DND-41 (cell line): ENCODE measurements at regions not wholly inside any gene's neighbourhood (a gene's known extent, or its start where the extent isn't known, plus 50 kb on each side); places are given as distances from the start of the nearest gene placed in this dataset.

Experiments
- ATAC-seq: fragments of 200-7000 bp; cut with Tn5 transposase; 3 replicates; pipeline ENCODE4 v1.9.1; 2021; ENCODE audit warnings: low read depth; ENCODE audit not compliant: insufficient read depth
- DNase-seq: peaks from one replicate; pipeline ENCODE4 v3.0.0-alpha.2; 2020
- H2AFZ ChIP-seq: 2 replicates; pipeline ENCODE4 v1.6.0; 2012; ENCODE audit warnings: low read depth, low read length
- H3K27ac ChIP-seq: 2 replicates; pipeline ENCODE4 v1.5.1; 2012; ENCODE audit warnings: low read length, inconsistent platforms
- H3K27me3 ChIP-seq: fragments of 200-600 bp; sonication (generic); 2 replicates; pipeline ENCODE4 v1.6.0; 2012; ENCODE audit warnings: low read length, mild to moderate bottlenecking, inconsistent platforms; ENCODE audit not compliant: insufficient read depth, poor library complexity
- H3K36me3 ChIP-seq: 2 replicates; pipeline ENCODE4 v1.5.1; 2012; ENCODE audit warnings: low read length, inconsistent platforms; ENCODE audit not compliant: insufficient read depth
- H3K4me1 ChIP-seq: 2 replicates; pipeline ENCODE4 v1.5.1; 2012; ENCODE audit warnings: mild to moderate bottlenecking, low read length; ENCODE audit not compliant: insufficient read depth
- H3K4me2 ChIP-seq: 2 replicates; pipeline ENCODE4 v1.6.0; 2012; ENCODE audit warnings: mild to moderate bottlenecking, moderate library complexity, low read length, inconsistent platforms; ENCODE audit not compliant: insufficient read depth
- H3K4me3 ChIP-seq, 2 experiments: fragments of 200-600 bp in 1 of 2; shearing (Covaris generic) in 1 of 2; 2 replicates each; pipeline ENCODE4 v1.5.1; 2012 to 2016; ENCODE audit warnings: inconsistent platforms in 2 of 2, low read length in 2 of 2, mild to moderate bottlenecking in 2 of 2, low read depth in 1 of 2, moderate library complexity in 1 of 2
- H3K79me2 ChIP-seq: 2 replicates; pipeline ENCODE4 v1.6.0; 2012; ENCODE audit warnings: low read length, inconsistent platforms; ENCODE audit not compliant: insufficient read depth
- H3K9ac ChIP-seq: 2 replicates; pipeline ENCODE4 v1.6.0; 2012; ENCODE audit warnings: low read depth, mild to moderate bottlenecking, inconsistent platforms, low read length, moderate library complexity
- H3K9me3 ChIP-seq: 2 replicates; pipeline ENCODE4 v1.5.1; 2012; ENCODE audit warnings: low read length, moderate library complexity, mild to moderate bottlenecking, inconsistent platforms; ENCODE audit not compliant: insufficient read depth, severe bottlenecking
- H4K20me1 ChIP-seq: 2 replicates; pipeline ENCODE4 v1.6.0; 2012; ENCODE audit warnings: low read length; ENCODE audit not compliant: insufficient read depth
- CTCF ChIP-seq: IDR thresholded peaks from 2 replicates; pipeline ENCODE4 v1.5.1; 2012; ENCODE audit warnings: borderline replicate concordance, low read length, moderate library complexity, mild to moderate bottlenecking; ENCODE audit not compliant: poor library complexity, severe bottlenecking; ENCODE audit errors: extremely low read depth
- EZH2 ChIP-seq: IDR thresholded peaks from 3 replicates; pipeline ENCODE4 v1.6.1; 2012; ENCODE audit warnings: borderline replicate concordance, low read depth, mild to moderate bottlenecking, moderate library complexity, low read length, inconsistent platforms; ENCODE audit not compliant: severe bottlenecking

- H3K9me3 ChIP-seq = no peaks in the 10 kb centered on the region
- H3K4me2 ChIP-seq = no peak overlapping the region
- H3K9ac ChIP-seq = no peak overlapping the region
- no peak overlapping the region for H2AFZ ChIP-seq
- no peaks in the 10 kb centered on the region for H3K79me2 ChIP-seq
- H4K20me1 ChIP-seq = no peaks in the 10 kb centered on the region
- no peak overlapping the region for H3K4me3 ChIP-seq
- no peaks in the 10 kb centered on the region for H3K4me1 ChIP-seq
- H3K27ac ChIP-seq = no peak overlapping the region
- H3K27me3 ChIP-seq = peaks cover 12% of the 10 kb centered on the region
- DNase-seq = no peak
- no peaks in the 10 kb centered on the region for H3K36me3 ChIP-seq
- no peak for ATAC-seq
- TF ChIP-seq EZH2 = no peak
- no peak for TF ChIP-seq CTCF
Observed at GRCh38 chr6:6393069-6393529, 72.6 kb upstream of the F13A1 start.

DNA sequence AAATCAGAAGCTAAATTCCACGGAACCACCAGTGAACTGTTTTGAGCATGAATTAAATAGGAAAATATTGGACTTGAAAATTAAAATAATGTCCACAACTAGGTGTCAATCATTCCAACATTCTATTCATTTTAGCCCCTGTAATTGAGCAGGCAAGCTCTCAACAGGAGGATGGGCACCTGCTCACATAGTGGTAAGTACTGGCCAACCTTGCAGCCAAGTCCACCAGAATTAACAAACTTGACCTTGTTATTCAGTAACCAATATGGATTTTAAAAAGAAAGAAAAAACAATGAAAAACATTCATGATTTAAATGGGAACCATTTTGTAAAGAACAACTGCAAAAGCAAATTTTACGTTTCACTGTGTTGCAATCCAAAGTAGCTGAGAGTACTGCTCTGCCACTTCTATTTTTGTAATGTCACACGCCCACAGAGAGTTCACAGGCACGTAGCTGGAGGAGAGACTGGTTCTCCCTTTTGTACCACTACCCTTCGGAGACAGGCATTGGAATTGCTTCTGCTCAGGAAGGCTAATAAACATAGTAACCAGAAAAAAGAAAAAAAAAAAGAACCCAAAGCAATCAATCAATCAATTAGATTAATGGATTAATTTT lies 75.2 kb upstream of the F13A1 start:
- no peak for ATAC-seq
- Histone ChIP-seq H2AFZ (no peak overlapping the region), H3K4me2 (no peak overlapping the region), H3K9me3 (no peaks in the 10 kb centered on the region), H3K4me3 (no peak overlapping the region), H3K9ac (no peak overlapping the region), H3K27ac (no peak overlapping the region), H3K27me3 (peaks cover 8% of the 10 kb centered on the region), H3K4me1 (no peaks in the 10 kb centered on the region), H3K79me2 (no peaks in the 10 kb centered on the region), H3K36me3 (no peaks in the 10 kb centered on the region), H4K20me1 (no peaks in the 10 kb centered on the region)
- no peak for DNase-seq
- no peak for TF ChIP-seq CTCF
- no peak for TF ChIP-seq EZH2

DNA sequence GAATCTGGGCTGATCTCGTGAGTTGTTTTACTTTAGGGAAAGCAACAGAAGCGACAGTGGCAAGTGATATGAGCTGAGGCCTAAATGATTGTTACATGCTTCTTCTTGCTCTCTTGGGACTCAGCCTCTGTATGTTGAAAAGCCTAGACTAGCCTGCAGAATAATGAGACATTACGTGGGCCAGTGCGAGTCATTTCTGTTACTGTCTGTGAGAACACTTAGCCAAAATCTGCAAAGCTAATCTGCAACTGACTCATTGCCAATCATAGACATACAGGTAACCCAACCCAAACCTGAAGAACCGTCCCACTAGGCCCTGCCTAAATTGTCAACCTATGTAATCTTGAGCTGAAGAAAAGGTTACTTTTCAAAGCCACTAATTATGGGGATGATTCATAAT lies 77.4 kb upstream of the F13A1 start:
- Histone ChIP-seq H3K4me1 (no peaks in the 10 kb centered on the region), H3K9me3 (no peaks in the 10 kb centered on the region), H3K4me3 (no peak overlapping the region), H2AFZ (no peak overlapping the region), H3K9ac (no peak overlapping the region), H4K20me1 (no peaks in the 10 kb centered on the region), H3K27me3 (peaks cover 2% of the 10 kb centered on the region), H3K4me2 (no peak overlapping the region), H3K79me2 (no peaks in the 10 kb centered on the region), H3K27ac (no peak overlapping the region), H3K36me3 (no peaks in the 10 kb centered on the region)
- TF ChIP-seq EZH2 = no peak
- no peak for TF ChIP-seq CTCF
- DNase-seq (no peak), ATAC-seq (no peak)
